HG02870 (cell line): ENCODE measurements at regions not wholly inside any gene's neighbourhood (a gene's known extent, or its start where the extent isn't known, plus 50 kb on each side); places are given as distances from the start of the nearest gene placed in this dataset.

Experiments
- ATAC-seq: cut with Tn5 transposase; IDR thresholded peaks from one replicate; pipeline ENCODE4 v1.9.1; 2021; ENCODE audit warnings: mild to moderate bottlenecking, moderate library complexity; ENCODE audit not compliant: unreplicated experiment

GRCh38 chr3:147046916-147047315, 359.4 kb downstream of the ZIC4 start:
- no peak for ATAC-seq

DNA sequence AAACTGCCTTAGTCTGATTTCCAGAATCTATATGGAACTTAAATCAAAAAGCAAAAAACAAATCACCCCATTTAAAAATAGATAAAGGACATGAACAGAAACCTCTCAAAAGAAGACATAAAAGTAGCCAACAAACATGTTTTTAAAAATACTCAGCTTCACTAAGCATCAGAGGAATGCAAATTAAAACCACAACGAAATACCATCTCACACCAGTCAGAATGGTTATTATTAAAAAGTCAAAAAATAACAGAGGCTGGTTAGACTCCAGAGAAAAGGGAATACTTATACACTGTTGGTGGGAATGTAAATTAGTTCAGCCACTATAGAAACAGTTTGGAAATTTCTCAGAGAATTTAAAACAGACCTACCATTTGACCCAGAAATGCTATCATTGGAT, 367.9 kb downstream of the ZIC4 start:
- ATAC-seq, result no peak

DNA sequence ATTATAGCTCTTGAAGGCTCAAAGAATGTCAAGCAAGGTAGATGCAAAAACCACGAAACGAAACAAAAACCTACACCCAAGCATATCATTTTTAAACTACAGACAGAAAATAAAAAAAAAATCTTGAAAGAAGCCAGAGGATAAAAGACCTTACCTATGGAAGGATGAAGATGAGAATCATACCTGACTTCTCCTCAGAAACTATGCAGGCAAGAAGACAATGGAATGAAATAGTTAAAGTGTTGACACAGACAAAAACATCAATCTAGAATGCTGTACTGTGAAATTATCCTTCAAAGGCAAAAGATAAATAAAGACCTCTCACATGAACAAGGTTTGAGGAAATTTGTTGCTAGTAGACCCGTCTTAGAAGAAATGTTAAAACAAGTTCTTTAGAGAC, 372.0 kb downstream of the ZIC4 start:
- ATAC-seq, result no peak

DNA sequence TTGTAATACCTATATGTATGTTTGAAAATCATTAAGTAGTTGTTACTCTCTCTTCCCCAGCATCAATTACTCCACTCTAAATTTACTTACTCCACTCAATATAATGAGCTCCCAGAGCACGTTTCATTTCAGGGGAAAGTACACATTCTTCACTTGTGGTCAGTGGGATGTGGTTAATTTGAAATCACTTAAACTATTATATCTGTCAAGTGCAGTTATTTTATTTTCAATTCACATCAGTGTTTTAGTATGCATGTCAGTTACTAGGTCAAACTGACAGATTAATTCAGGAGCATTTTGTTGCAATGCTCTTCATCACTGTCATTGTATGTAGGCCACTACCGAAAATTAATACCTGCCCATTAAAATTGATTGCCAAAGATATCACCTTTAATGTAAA, 376.1 kb downstream of the ZIC4 start:
- no peak for ATAC-seq

DNA sequence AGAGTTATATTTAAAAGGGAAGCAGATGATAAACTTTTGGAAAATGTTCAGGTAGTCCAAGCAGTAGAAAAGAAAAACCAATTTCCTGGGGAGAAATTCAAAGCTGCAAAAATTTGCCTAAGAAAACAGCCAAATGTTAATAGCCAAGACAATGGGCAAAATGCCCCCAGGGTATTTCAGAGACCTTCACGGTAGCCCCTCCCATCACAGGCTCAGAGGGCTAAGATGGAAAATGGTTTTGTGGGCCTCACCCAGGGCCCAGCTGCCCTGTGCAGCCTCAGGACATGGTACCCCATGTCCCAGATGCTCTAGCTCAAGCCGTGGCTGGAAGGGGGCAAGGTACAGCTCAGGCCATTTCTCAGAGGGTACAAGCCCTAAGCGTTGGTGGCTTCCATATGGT, 391.0 kb downstream of the ZIC4 start:
- ATAC-seq, result no peak

DNA sequence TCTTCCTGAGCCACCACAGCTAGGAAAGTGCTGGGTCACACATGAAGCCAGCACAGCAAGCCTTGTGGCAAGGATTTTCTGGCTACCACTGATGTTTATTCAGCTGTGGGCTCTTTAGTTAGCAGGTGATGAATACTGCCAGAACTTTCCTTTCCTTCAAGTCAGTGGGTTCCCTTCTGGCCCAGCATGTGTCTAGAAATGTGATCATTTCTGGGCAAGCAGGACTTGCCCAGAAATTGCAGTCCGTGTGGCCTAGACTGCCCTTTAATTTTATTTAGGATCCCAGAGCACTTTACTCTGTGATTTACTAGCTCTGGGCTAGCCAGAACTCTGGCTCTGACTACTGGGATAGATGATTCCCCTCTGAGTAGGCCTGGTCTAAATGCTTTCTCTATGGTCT, 397.5 kb downstream of the ZIC4 start:
- ATAC-seq, result no peak

DNA sequence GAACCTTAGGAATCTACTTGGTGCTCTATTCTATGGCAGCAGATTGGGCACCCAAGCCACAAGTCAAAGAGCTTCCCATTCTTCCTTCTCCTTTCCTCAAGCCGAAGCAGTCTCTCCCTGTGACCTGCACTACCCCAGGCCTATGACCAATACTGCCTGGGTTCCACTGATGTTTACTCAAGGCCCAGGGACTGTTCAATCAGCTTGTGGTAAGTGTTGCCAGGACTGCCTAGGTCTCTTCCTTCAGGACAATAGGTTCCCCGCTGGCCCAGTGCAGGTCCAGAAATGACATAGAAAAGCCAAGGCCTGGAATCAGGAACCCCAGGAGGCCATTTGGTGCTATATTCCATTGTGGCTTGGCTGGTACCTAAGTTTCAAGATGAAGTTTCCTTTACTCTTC, 397.9 kb downstream of the ZIC4 start:
- ATAC-seq, result no peak

DNA sequence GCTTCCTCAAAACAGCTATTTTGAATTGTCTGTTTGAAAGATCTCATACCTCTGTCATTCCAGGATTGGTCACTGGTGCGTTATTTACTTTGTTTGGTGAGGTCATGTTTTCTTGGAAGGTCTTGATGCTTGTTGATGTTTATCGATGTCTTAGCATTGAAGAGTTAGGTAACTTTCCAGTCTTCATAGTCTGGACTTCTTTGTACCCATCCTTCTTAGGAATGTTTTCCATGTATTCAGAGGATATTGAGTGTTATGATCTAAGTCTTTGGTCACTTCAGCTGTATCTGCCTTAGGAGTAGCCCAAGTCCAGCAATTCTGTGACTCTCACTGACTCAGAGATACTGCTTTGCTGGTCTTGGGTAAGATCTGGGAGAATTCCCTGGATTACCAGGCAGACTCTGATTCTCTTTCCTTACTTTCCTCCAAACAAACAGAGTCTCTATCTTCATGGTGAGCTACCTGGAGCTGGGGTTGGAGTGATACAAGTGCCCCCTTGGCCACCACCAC, 398.6 kb downstream of the ZIC4 start:
- ATAC-seq, result no peak

DNA sequence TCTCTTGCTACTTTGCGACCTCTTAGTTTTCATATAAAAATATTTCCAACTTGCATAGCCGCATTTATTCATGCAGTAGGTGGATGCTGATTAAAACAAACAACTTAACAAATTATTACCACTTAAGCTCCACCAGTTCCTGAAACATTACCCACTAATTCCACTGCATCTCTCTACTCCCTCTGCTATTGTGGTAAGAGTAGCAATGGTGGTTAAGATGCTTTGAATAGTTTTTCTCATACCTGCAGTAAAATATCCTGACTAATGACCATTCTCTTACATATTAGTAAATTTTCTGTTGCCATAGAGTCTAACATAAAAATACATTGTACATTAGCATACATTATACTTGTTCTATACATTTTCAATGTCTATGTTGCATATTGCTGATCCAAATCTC, 397.6 kb upstream of the PLSCR5 start:
- no peak for ATAC-seq

DNA sequence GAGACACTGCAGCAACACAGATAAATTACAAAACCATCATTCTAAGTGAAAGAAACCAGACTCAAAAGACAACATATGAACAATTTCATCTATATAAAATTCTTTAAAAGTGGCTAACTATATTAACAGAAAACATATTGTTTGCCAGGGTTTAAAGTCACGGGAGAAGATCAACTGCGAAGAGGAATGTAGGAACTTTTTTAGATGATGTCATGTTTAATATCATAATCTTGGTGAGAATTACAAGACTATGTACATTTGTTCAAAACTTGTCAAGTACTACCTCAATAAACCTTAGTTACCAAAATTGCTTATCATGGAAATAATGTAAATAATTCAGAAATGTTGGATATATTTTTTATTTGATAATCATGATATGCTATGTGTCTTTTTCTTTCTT, 395.1 kb upstream of the PLSCR5 start:
- ATAC-seq, result no peak

GRCh38 chr3:146991907-146992306, 386.8 kb upstream of the PLSCR5 start:
- no peak for ATAC-seq

DNA sequence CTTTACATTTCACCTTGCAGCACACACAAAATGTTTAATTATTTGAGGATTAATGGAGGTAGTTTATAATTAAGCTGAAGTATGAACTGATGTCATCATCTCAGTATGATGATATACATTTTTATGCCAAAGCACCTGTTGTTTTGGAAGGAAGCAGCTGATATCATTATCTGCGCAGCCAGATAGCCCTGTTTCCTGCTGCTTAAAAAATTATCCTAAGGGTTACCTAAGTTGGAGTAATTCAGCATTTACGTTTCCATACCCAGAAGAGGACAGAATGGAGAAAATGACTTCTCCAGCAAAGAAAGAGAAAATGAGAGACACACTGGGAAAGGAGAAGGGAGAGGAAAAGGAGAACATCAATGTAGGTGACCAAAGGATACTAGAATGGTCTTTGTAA, 370.3 kb upstream of the PLSCR5 start:
- ATAC-seq, result no peak

DNA sequence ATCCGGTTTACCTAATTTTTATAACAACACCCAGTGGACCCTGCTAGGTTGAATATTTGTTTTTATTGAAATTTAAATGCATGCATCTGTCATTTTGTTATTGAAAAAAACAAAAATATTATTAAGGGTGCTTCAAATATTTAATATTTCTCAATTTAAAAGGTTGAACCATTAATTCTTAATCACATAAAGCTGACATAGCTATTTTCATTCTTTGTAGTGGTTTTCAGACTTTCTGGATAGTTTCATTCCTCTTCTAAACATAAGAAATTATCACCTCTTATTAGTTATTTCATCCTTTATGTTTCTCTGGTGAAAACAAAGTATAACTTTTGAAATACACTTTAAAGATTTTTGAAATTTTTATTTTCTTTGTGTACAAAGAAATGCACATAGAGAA, 369.9 kb upstream of the PLSCR5 start:
- no peak for ATAC-seq

GRCh38 chr3:146974001-146974400, 368.9 kb upstream of the PLSCR5 start:
- no peak for ATAC-seq

- ATAC-seq, result no peak
These were observed 367.6 kb upstream of the PLSCR5 start for GRCh38 chr3:146972726-146973125.

DNA sequence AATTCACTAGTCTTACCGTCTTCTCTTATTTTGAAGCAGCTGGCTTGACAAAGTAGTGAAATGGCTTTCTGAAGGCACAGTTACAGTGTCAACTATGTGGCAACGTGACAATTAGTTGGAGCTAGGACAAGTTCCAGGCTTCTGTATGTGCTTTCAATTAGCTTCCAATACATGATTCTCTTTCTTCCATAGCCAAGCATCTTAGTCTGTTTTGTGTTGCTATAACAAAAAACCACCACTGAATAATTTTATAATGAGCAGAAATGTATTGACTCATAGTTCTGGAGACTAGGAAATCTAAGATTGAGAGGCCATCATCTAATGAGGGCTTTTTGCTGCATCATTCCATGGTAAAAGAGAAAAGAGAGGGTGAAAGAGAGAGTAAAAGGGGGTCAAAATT, 365.1 kb upstream of the PLSCR5 start:
- no peak for ATAC-seq

DNA sequence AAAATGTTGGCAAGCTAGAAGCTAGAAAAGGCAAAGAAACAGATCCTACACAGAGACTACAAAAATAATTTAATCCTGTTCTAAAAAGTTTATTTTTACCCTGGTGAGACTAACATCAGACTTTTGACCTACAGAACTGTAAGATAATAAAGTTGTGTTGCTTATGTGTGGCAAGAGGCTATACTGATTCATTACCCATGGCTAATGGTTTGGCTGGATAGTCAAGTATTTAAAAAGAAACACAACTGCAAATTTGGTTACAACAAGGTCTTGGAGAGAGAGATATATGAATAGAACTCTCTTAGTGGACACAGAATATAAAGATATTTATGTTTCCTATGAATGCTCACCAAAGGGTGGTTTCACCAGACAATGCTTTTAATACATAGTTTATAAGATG, 364.2 kb upstream of the PLSCR5 start:
- ATAC-seq, result no peak

- ATAC-seq, result no peak
These were observed 363.1 kb upstream of the PLSCR5 start for GRCh38 chr3:146968204-146968651.

GRCh38 chr3:146967783-146968182, 362.6 kb upstream of the PLSCR5 start:
- no peak for ATAC-seq

- no peak for ATAC-seq
These were observed 361.0 kb upstream of the PLSCR5 start for GRCh38 chr3:146966124-146966523.

- ATAC-seq, result no peak
These were observed 348.4 kb upstream of the PLSCR5 start for GRCh38 chr3:146953511-146953981.

- no peak for ATAC-seq
These were observed 343.8 kb upstream of the PLSCR5 start for GRCh38 chr3:146948985-146949384.

DNA sequence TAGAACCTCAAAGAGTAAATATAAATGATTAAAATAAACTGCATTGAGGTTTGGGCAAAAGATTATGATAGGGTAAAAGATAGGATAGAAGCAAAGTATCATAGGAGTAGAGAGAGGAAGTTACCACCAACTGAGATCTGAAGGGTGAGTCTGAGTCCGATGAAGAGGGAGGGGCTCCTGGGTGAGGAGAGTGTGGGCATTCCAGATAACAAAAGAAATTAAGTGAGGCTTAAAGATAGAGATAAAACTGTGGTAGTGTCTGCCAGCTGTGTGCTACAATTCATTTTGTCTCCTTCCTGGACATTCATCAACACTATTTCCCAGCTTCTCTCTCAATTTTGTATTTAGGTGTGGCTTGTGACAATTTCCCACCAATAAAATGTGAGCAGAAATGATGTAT, 343.0 kb upstream of the PLSCR5 start:
- ATAC-seq, result no peak

DNA sequence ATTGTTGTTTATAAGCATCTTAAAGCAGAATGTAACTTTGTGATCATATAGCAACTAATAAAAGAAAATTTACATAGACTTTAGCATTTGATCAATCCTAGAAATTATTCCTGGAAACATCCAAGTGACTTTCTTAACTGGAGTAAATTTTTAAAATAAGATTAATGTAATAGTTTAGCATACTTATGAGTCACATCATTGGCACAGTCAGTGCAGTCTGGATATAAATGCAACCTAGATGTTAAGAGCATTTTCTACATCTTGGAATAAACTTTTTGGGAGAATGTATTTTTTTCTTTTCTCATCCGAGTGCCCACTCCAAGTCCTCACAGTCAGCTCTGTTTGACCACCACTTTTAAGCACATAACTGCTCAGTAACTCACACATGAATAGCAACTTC, 324.6 kb upstream of the PLSCR5 start:
- ATAC-seq, result no peak
